Ovary (tissue), 7 donors: ENCODE measurements at regions not wholly inside any gene's neighbourhood (a gene's known extent, or its start where the extent isn't known, plus 50 kb on each side); places are given as distances from the start of the nearest gene placed in this dataset.

ENCODE experiments used
- DNase-seq, 5 donors: peaks; one replicate each; pipeline ENCODE4 v3.0.0-alpha.2; 2019 to 2020
- H3K27ac ChIP-seq, 2 donors: fragments of 200-600 bp; one replicate each; pipeline versions ENCODE4 v1.5.1 to v1.8.0; 2019 to 2022
- H3K27me3 ChIP-seq: fragments of 200-600 bp; one replicate; pipeline ENCODE4 v1.8.0; 2022
- H3K36me3 ChIP-seq: fragments of 200-600 bp; sonication (generic); one replicate; pipeline ENCODE4 v1.5.1; 2019
- H3K4me1 ChIP-seq: one replicate; pipeline ENCODE4 v1.8.1; 2013; ENCODE audit warnings: mild to moderate bottlenecking, moderate library complexity; ENCODE audit not compliant: insufficient read depth
- H3K4me3 ChIP-seq: fragments of 200-600 bp; sonication (generic); one replicate; pipeline ENCODE4 v1.5.1; 2017
- H3K9me3 ChIP-seq, 2 donors: fragments of 200-600 bp in 1 of 2; sonication (generic) in 1 of 2; one replicate each; pipeline versions ENCODE4 v1.5.1 to v1.8.1; 2013 to 2019; ENCODE audit warnings: mild to moderate bottlenecking in 1 of 2, moderate library complexity in 1 of 2
- CTCF ChIP-seq, 3 donors: fragments of 450-650 bp in 2 of 3; fragments of 200-600 bp in 1 of 3; IDR thresholded peaks; one replicate each; pipeline versions ENCODE4 v1.5.1 to v1.8.0; 2016 to 2022; ENCODE audit warnings: antibody characterized with exemption in 3 of 3, mild to moderate bottlenecking in 1 of 3
- EP300 ChIP-seq: sonication (generic); formaldehyde crosslinking; IDR thresholded peaks from one replicate; pipeline ENCODE4 v1.6.1; 2017; ENCODE audit warnings: antibody characterized with exemption
- POLR2A ChIP-seq: fragments of 450-650 bp; IDR thresholded peaks from one replicate; pipeline ENCODE4 v1.6.1; 2017; ENCODE audit warnings: antibody characterized with exemption, mild to moderate bottlenecking, moderate library complexity
- WGBS, 3 donors: extraction: QIAGEN DNeasy Blood & Tissue Kit in 1 of 3; methylation state at CpG; one replicate each; pipeline versions ENCODE4 v1.1.5 to v1.1.7; 2013 to 2017; 5-methylcytosine and 5-hydroxymethylcytosine counted together
- intact Hi-C, 4 donors: fragments of 100-400 bp; cut with DNase I; formaldehyde crosslinking; loops; one replicate each; pipeline versions ENCODE4 v1.11.0 to v1.15.1; 2022 to 2023
- donor health status: DM: no; HTN: no; CAD: no; lungs with moderate emphysema.
- donor health status: DM: no; HTN: no; CAD: no.
- donor health status: Bipolar disorder and iron deficiency.
- donor health status: DM: no; HTN: no; CAD: no.
- donor health status: DM: yes; HTN: yes; CAD: no.

- DNase-seq = no peak
- no peaks in the 10 kb centered on the region for H3K27me3 ChIP-seq
- intact Hi-C loops = no loop called here
- no peak overlapping the region for H3K4me3 ChIP-seq
- H3K36me3 ChIP-seq = no peaks in the 10 kb centered on the region
- no peaks in the 10 kb centered on the region for H3K9me3 ChIP-seq
- no peaks in the 10 kb centered on the region for H3K4me1 ChIP-seq
- TF ChIP-seq POLR2A = no peak
- no peak for TF ChIP-seq EP300
- TF ChIP-seq CTCF (IDR thresholded peaks at IDR 0.05) = no peak
- no peak overlapping the region for H3K27ac ChIP-seq
Measured at GRCh38 chr4:65265526-65265925, 404.8 kb downstream of the EPHA5 start.

- H3K27ac ChIP-seq = no peak overlapping the region
- H3K9me3 ChIP-seq = no peaks in the 10 kb centered on the region
- no peak for TF ChIP-seq POLR2A
- TF ChIP-seq CTCF (IDR thresholded peaks at IDR 0.05) = no peak
- no peak for TF ChIP-seq EP300
- H3K4me1 ChIP-seq = no peaks in the 10 kb centered on the region
- WGBS, 3 donors = 57 to 64% (median 61%) methylated on average over 3 of the region's 3 CpGs
- H3K36me3 ChIP-seq = no peaks in the 10 kb centered on the region
- DNase-seq = no peak
- no peak overlapping the region for H3K4me3 ChIP-seq
- H3K27me3 ChIP-seq = no peaks in the 10 kb centered on the region
- intact Hi-C loops = no loop called here
Measured at GRCh38 chr4:65259296-65259695, 411.0 kb downstream of the EPHA5 start.

GRCh38 chr4:65250916-65251315 lies 419.4 kb downstream of the EPHA5 start:
- 98 to 99% (median 99%) methylated on average over 2 of the region's 2 CpGs for WGBS, 3 donors
- Histone ChIP-seq H3K4me1 (no peaks in the 10 kb centered on the region), H3K27ac (no peak overlapping the region), H3K9me3 (no peaks in the 10 kb centered on the region), H3K4me3 (no peak overlapping the region), H3K36me3 (no peaks in the 10 kb centered on the region), H3K27me3 (no peaks in the 10 kb centered on the region)
- intact Hi-C loops = no loop called here
- TF ChIP-seq CTCF (IDR thresholded peaks at IDR 0.05) = no peak
- no peak for TF ChIP-seq EP300
- no peak for TF ChIP-seq POLR2A
- DNase-seq = no peak

GRCh38 chr4:65249111-65249510 lies 421.2 kb downstream of the EPHA5 start:
- no peak for TF ChIP-seq POLR2A
- no peak for TF ChIP-seq EP300
- no peak for TF ChIP-seq CTCF (IDR thresholded peaks at IDR 0.05)
- no peak overlapping the region for H3K27ac ChIP-seq
- no peaks in the 10 kb centered on the region for H3K4me1 ChIP-seq
- no peak for DNase-seq
- H3K27me3 ChIP-seq = no peaks in the 10 kb centered on the region
- H3K36me3 ChIP-seq = no peaks in the 10 kb centered on the region
- no peak overlapping the region for H3K4me3 ChIP-seq
- intact Hi-C loops = no loop called here
- H3K9me3 ChIP-seq = no peaks in the 10 kb centered on the region
